Adrenal gland (tissue), 9 donors: ENCODE measurements at regions not wholly inside any gene's neighbourhood (a gene's known extent, or its start where the extent isn't known, plus 50 kb on each side); places are given as distances from the start of the nearest gene placed in this dataset.

Experiments
- DNase-seq, 7 donors: peaks; one replicate each; pipeline ENCODE4 v3.0.0-alpha.2; 2019 to 2020
- H3K27ac ChIP-seq, 5 donors: fragments of 200-600 bp; sonication (generic) in 4 of 5; 1 replicate in 3 of 5; 2 replicates in 2 of 5; pipeline versions ENCODE4 v1.5.1 to v1.8.0; 2016 to 2020; ENCODE audit warnings: mild to moderate bottlenecking in 1 of 5
- H3K27me3 ChIP-seq: fragments of 200-600 bp; 2 replicates; pipeline ENCODE4 v1.8.0; 2021
- H3K36me3 ChIP-seq, 2 donors: fragments of 200-600 bp; replicated peaks in 1 of 2; 1 replicate in 1 of 2; 2 replicates in 1 of 2; pipeline versions ENCODE4 v1.5.1 to v1.8.0; 2018 to 2022
- H3K4me1 ChIP-seq, 2 donors: fragments of 200-600 bp; replicated peaks in 1 of 2; 1 replicate in 1 of 2; 2 replicates in 1 of 2; pipeline versions ENCODE4 v1.5.1 to v1.8.0; 2018 to 2021
- H3K4me3 ChIP-seq, 4 donors: fragments of 200-600 bp; sonication (generic) in 3 of 4; one replicate each; pipeline ENCODE4 v1.5.1; 2016 to 2018
- H3K9me3 ChIP-seq, 3 donors: fragments of 200-600 bp; sonication (generic) in 1 of 3; replicated peaks in 1 of 3; 1 replicate in 2 of 3; 2 replicates in 1 of 3; pipeline versions ENCODE4 v1.5.1 to v1.8.0; 2016 to 2021
- POLR2A ChIP-seq, 2 donors: fragments of 450-650 bp; IDR thresholded peaks; one replicate each; pipeline ENCODE4 v1.6.1; 2017; ENCODE audit warnings: antibody characterized with exemption in 2 of 2, mild to moderate bottlenecking in 2 of 2, moderate library complexity in 1 of 2
- WGBS, 4 donors: extraction: QIAGEN DNeasy Blood & Tissue Kit in 2 of 4; methylation state at CpG; one replicate each; pipeline versions ENCODE4 v1.1.5 to v1.1.7; 2013 to 2017; 5-methylcytosine and 5-hydroxymethylcytosine counted together
- intact Hi-C, 2 donors: fragments of 100-400 bp; cut with DNase I; formaldehyde crosslinking; loops; one replicate each; pipeline versions ENCODE4 v1.14.1 to v1.15.0; 2022 to 2023
- TF ChIP-seq, protein P1 (sequence below), 6 experiments: fragments of 450-650 bp in 4 of 6; fragments of 200-600 bp in 2 of 6; sonication (generic) in 1 of 6; IDR thresholded peaks; 1 replicate in 5 of 6; 2 replicates in 1 of 6; pipeline versions ENCODE4 v1.5.1 to v1.8.0; 2016 to 2021; ENCODE audit warnings: antibody characterized with exemption in 6 of 6, mild to moderate bottlenecking in 2 of 6, moderate library complexity in 1 of 6
- donor health status: healthy with polysubstance abuse.
- donor health status: Bipolar disorder and iron deficiency.
- donor health status: DM: yes; HTN: yes; CAD: no.
- donor health status: DM: no; HTN: no; CAD: no.
- donor health status: DM: no; HTN: no; CAD: no.

DNA sequence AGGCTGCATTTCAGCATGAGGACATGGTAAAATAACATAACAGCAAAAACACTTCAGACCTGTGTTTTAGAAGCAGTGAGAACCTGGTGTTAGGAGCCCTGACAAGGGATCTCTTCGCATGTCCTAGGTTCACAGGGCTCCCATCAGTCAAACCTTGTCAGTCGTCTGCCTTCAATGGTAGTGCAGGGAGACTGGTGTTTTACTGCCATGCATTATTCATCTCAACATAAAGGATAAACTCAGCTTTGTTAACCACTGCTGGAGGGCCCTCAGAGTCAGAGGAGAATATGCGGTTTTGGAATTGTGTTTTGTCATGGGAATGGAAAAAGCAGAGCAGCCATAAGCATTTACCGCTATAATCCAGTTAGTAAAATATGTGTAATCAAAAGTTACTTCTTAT is 275.9 kb upstream of the GCFC2 start:
- H3K27ac ChIP-seq = no peak overlapping the region
- no peak for TF ChIP-seq POLR2A (IDR thresholded peaks at IDR 0.05)
- H3K36me3 ChIP-seq = no peaks in the 10 kb centered on the region
- H3K4me3 ChIP-seq = no peak overlapping the region
- DNase-seq = no peak
- no peaks in the 10 kb centered on the region for H3K27me3 ChIP-seq
- intact Hi-C loops = no loop called here
- no peaks in the 10 kb centered on the region for H3K9me3 ChIP-seq
- 46 to 61% (median 56%) methylated on average over 4 of the region's 4 CpGs for WGBS, 4 donors
- no peaks in the 10 kb centered on the region for H3K4me1 ChIP-seq

DNA sequence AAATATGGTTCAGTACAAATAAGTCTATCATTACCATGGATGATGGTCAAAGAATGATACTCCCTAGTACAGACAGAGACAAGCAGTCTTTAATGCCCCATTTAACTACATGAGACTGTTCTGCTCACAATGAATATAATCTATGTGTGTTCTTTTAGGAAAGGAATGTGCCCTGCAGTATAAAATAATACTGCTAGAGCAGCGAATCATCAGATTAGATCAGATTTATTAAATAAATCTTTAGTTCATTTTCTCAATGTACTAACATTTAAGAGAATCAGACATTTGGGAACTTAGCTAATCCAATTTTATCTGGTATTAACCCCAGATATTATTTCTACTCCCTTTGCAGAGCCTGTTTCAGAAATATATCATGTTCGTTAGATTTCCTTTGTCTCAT is 272.0 kb upstream of the GCFC2 start:
- TF ChIP-seq, protein P1, sequence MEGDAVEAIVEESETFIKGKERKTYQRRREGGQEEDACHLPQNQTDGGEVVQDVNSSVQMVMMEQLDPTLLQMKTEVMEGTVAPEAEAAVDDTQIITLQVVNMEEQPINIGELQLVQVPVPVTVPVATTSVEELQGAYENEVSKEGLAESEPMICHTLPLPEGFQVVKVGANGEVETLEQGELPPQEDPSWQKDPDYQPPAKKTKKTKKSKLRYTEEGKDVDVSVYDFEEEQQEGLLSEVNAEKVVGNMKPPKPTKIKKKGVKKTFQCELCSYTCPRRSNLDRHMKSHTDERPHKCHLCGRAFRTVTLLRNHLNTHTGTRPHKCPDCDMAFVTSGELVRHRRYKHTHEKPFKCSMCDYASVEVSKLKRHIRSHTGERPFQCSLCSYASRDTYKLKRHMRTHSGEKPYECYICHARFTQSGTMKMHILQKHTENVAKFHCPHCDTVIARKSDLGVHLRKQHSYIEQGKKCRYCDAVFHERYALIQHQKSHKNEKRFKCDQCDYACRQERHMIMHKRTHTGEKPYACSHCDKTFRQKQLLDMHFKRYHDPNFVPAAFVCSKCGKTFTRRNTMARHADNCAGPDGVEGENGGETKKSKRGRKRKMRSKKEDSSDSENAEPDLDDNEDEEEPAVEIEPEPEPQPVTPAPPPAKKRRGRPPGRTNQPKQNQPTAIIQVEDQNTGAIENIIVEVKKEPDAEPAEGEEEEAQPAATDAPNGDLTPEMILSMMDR (IDR thresholded peaks at IDR 0.05) = no peak
- no peak for TF ChIP-seq POLR2A (IDR thresholded peaks at IDR 0.05)
- intact Hi-C loops = no loop called here
- WGBS, 4 donors = 51 to 65% (median 60%) methylated on average over 2 of the region's 2 CpGs

DNA sequence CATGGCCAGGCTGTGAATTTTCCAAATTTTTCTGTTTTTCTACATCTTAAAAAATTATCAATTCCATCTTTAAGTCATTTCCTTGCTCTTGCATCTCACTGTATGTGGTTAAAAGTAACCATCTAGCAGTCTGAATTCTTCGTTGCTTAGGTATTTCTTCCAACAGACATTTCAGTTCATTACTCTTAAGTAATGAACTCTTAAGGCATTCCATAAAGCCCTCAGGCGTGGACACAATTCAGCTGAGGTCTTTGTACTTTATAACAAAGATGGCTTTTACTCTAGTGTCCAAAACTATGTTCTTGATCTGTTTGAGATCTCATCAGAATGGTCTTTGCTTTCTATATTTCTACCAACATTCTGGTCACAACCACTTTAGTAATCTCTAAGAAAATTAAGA is 253.9 kb upstream of the GCFC2 start:
- Histone ChIP-seq H3K27me3 (no peaks in the 10 kb centered on the region), H3K4me1 (no peaks in the 10 kb centered on the region), H3K4me3 (no peak overlapping the region), H3K9me3 (no peaks in the 10 kb centered on the region), H3K36me3 (no peaks in the 10 kb centered on the region), H3K27ac (no peak overlapping the region)
- TF ChIP-seq, protein P1 (IDR thresholded peaks at IDR 0.05) = no peak
- TF ChIP-seq POLR2A (IDR thresholded peaks at IDR 0.05) = no peak
- intact Hi-C loops = no loop called here
- no peak for DNase-seq
- WGBS, 4 donors = 45 to 66% (median 58%) methylated on average over 2 of the region's 2 CpGs

More for the DNA sequence above, 272.0 kb upstream of the GCFC2 start:
- no peaks in the 10 kb centered on the region for H3K36me3 ChIP-seq
- H3K4me3 ChIP-seq = no peak overlapping the region
- H3K27ac ChIP-seq = no peak overlapping the region
- DNase-seq = no peak
- no peaks in the 10 kb centered on the region for H3K27me3 ChIP-seq
- H3K9me3 ChIP-seq = no peaks in the 10 kb centered on the region
- H3K4me1 ChIP-seq = no peaks in the 10 kb centered on the region

DNA sequence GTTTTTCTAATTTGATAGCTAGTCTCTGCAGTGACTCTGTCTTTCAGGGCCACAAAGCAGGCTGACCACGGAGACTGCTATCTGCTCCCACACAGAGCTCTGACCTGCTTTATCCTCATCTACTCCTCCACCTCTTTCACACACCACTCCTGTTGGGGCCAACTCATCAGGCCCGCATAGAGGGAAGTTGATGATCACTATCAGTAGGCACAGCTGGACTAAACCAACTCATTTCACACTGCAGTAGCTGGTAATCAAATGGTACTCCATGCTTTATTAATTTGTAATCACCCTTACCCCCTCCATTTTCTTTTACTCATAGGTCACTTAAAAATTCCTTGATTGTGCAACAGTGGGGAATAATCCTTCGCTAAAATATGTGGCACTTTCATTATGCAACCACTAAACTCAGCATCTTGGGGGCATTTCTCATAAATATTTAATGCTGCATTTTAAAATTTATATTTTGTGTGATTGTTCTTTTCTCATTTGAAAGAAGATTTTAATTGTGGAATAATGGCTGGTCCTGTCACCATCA is 249.8 kb upstream of the GCFC2 start:
- no peaks in the 10 kb centered on the region for H3K27me3 ChIP-seq
- intact Hi-C loops = no loop called here
- H3K9me3 ChIP-seq = no peaks in the 10 kb centered on the region
- TF ChIP-seq, protein P1 (IDR thresholded peaks at IDR 0.05) = no peak
- TF ChIP-seq POLR2A (IDR thresholded peaks at IDR 0.05) = no peak
- H3K4me3 ChIP-seq = no peak overlapping the region
- WGBS, 4 donors = 59 to 70% (median 66%) methylated on average over 3 of the region's 3 CpGs
- H3K4me1 ChIP-seq = no peaks in the 10 kb centered on the region
- no peak overlapping the region for H3K27ac ChIP-seq
- DNase-seq = no peak
- H3K36me3 ChIP-seq = no peaks in the 10 kb centered on the region

DNA sequence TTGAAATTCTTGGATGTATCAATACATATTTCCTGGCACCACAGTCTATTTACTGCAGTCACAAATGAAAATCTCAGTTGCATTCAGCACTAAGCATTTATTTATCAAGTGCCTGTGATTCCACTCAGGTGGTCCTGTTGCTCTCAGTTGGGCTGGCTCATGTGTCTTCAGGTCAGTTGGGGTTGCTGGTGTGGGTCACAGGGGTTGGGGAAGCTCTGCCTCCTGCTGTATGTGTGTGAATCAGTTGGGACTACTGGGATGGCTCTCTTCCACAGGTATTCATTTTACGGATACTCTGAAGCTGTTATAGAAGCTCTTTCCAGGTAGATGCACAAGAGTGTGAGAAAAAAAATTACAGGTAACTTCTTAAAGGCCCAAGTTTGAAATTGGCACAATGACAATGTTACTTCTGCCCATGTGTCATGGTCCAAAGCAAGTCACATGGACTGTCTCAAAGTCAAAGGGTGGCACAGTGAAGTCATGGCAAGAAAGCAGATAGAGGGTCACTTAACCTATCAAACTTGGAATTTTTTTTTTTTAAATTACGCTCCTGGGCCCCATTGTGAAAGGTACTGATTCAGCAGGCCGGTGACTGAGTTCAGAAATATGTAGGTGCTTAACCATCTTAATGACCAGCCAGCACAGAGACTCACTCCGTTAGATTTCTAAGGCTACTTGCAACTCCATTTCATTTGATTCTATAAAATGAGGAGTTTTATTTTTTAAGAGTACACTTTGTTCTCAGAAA is 249.2 kb upstream of the GCFC2 start:
- H3K4me1 ChIP-seq = no peaks in the 10 kb centered on the region
- no peaks in the 10 kb centered on the region for H3K9me3 ChIP-seq
- no peak overlapping the region for H3K27ac ChIP-seq
- no peak for TF ChIP-seq POLR2A (IDR thresholded peaks at IDR 0.05)
- TF ChIP-seq, protein P1 (IDR thresholded peaks at IDR 0.05) = no peak
- no peaks in the 10 kb centered on the region for H3K36me3 ChIP-seq
- WGBS, 4 donors = 51 to 63% (median 61%) methylated on average over 4 of the region's 4 CpGs
- no peak for DNase-seq
- H3K27me3 ChIP-seq = no peaks in the 10 kb centered on the region
- H3K4me3 ChIP-seq = no peak overlapping the region
- intact Hi-C loops = no loop called here
